ENCODE measurements at regions not wholly inside any gene's neighbourhood (a gene's known extent, or its start where the extent isn't known, plus 50 kb on each side); places are given as distances from the start of the nearest gene placed in this dataset.
"Not testable (repeated sequence)": the region's sequence is repeated elsewhere in the genome, so short reads cannot be mapped to it uniquely, and the experiment has no call there.

GRCh38 chr6:26924206-26924605 lies 264.7 kb upstream of the ZNF322 start:
- TF ChIP-seq ETS1 (CRISPR knock-in tag; IDR thresholded peaks at IDR 0.05); CBFB (CRISPR knock-in tag; IDR thresholded peaks at IDR 0.05); ATF2 (CRISPR knock-in tag; IDR thresholded peaks at IDR 0.05); CTCF (CRISPR knock-in tag; IDR thresholded peaks at IDR 0.05); CENPBD1 (CRISPR knock-in tag; IDR thresholded peaks at IDR 0.05; ENCODE audit: borderline replicate concordance, low read depth); BHLHE40 (IDR thresholded peaks at IDR 0.05; ENCODE audit: low read length); RAD21 (CRISPR knock-in tag; IDR thresholded peaks at IDR 0.05); HDAC2 (CRISPR knock-in tag; IDR thresholded peaks at IDR 0.05); TBX2 (CRISPR knock-in tag; IDR thresholded peaks at IDR 0.05; ENCODE audit: borderline replicate concordance): not testable (repeated sequence)

Measured in HepG2 (cell line).